NCI-H446 treated with DMSO at 0.1 percent for 48 hours (cell line): ENCODE measurements at regions not wholly inside any gene's neighbourhood (a gene's known extent, or its start where the extent isn't known, plus 50 kb on each side); places are given as distances from the start of the nearest gene placed in this dataset.

Experiments used
- DNase-seq: peaks from one replicate; lab custom pipeline; 2025; lab: John Stamatoyannopoulos, UW

DNA sequence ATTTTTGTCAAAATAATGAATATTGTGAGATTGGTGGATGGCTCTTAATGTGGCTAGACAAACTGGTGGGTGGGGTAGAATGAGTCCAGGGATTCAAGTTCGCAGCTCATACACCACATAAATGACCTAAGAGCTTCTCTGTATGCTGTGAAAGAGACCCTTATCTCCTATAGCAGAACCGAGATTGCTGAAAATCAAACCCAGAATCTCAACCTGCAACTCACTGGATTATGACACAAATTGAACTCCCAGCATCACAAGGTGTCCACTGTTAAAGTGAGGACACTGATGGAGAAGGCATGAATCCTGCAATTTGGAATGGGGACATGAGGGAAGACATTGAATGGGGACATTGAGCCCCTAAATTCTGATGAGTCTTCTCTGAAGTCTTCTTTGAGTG, 51.3 kb upstream of the CNKSR3 start:
- DNase-seq, result no peak

DNA sequence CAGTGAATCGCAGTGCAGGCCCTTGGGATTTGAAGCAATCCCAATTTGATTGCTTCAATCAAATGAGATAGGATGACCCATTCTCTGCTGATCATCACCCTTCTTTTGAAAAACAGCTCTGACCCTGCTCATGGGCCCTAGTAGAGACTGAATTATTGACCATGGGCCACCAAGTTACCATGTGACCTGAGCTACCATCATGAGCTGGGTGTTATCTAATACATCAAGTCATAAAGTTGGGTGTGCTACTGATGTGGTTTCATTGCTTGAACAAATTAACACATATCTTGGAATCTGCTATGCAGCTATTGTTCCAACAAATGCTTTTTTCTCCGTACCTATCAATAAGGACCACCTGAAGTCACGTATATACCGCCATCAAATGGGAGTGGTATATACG, 54.8 kb upstream of the CNKSR3 start:
- DNase-seq, result no peak

DNA sequence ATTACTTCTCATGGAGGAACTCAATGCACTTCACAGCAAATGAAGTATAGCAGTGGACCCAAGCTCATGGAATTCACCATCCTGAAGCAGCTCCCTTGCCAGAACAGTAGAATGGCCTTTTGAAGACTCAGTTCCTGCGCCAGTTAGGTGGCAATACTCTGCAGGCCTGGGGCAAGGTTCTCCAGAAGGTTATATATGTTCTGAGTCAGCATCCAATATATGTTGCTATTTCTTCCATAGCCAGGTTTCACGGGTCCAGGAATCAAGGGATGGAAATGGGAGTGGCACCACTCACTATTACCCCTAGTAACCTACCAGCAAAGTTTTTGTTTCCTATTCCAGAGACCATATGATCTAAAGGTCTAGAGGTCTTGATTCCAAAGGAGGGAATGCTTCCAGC, 56.4 kb upstream of the CNKSR3 start:
- DNase-seq, result no peak

DNA sequence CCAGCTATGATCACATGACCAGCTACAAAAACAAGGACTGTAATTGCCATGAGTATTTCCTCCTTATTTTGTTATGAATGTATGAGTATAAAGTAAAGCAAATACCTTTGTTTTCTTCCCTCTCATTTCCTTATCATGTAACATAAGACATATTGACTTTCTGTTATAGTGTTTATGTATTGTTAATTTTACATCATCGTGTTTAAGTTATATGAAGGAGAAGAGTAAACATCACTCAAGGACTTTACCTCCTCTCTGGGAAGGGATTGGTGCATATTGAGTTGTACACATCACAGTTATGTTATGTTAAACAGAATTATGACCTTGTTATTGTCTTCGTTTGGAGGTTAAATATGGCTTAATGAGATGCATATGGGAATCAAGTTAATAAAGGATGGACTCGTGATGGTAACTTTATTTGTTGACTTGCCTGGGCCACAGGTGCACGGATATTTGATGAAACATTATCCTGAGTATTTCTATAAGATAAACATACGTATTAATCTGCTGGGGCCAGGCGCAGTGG, 57.3 kb upstream of the CNKSR3 start:
- DNase-seq, result no peak

DNA sequence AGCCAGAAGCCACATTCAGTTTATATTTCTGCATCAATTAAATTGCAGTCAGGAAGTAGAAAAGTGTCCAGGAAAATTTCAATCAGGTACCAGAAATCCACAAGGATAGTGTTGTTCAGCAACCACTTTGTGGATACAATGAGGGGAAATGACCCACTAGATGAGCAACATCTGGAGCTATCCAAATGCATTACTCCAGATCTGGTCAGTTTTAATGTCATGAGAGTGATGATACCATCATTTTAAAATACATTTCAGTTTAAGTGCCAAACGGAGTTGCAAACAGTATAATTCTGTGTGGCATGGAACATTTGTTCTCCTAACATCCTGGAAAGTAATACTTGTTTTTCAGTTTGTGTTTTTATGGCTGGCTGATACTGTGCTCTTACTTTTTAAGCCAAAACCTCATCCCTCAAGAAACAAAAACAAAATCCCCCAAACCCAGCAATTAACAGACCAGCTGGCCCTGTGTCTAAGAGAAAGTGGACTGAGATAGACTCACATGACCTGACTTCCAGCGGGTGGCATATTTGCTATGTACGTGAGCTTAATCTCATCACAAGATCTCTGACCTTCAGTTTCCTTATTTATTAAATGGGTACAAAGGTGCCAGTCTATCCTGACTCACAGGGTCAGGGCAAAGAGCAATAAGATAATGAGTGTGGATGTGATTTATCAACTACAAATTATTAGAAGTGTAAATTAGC, 58.8 kb upstream of the CNKSR3 start:
- no peak for DNase-seq

DNA sequence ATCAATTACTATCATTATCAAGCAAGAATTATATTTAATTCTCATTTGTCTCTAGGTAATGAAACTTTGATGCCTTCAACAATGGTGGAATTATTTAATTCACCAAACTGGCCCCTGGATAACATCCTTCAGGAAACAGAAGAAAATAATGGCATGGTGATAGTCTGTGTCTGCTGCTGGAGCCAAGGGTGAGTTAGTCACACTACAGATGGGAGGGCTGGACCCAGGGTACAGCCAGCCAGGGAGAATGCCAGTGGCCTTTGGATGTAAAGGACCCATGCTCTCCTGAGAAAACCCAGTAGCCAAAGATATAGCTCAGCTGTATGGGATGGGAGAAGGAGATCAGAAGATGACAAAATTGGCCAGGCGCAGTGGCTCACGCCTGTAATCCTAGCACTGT, 60.0 kb upstream of the CNKSR3 start:
- no peak for DNase-seq

DNA sequence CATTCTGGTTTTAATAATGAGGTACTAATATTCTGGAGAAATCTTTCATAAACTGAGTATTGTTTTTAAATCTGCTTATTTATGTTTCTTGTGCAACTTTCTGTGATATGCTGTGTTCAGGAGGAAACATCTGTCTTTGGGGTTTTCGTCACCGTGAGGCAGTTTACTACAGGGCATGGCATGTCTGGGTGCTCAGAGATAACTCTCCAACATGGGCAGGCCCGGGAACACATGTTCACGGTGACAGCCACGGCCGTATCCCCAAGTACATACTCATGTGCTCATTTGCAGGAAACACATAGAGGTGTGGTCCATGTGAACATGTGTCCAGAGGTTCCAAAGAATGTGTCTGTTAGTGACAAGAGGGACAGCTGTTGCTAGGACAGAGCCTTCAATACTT, 62.1 kb upstream of the CNKSR3 start:
- no peak for DNase-seq

DNA sequence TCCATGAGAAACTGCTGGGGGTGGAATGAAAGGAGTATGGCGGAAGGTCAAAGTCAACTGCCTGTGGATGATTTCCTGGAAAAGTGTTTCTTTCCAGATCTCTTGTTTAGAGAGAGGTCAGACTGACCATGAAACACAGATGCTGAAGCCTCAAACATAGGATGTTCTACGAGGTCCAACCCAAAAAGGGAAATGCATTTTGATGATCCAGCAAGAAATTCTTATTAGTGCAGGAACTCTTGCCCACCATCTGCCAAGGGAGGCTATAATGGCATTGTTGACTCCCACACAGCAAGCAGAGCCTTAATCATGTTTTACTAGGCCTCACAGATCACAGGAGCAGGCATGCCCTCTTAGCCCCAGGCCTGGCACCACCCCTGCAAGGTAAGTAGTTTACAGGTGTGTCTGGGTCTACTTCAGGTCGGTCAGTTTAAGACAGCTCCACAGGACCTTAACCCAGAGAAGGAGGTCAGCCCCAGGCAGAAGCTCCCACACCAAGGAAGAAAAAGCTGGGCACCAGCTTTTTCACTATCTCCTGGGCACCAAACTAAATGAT, 67.6 kb upstream of the CNKSR3 start:
- DNase-seq, result no peak

DNA sequence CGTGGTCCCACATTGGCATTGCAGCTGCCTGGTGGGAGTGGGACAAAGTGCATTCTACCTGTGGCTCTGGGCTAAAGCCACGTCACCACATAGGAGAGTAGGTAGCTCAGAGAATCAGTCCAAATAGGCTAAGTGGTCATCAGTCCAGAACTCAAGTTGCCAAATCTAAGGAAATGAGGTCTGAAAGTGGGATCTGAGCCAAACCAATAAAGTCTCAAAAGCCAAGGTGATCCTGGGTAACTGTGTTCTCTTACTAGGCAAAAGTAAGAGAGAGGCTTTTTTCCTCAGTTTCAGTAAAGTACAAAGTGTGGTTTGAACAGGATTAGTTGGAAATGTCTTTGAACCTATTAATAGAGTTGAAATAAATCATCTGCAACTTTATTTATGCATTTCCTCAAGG, 68.6 kb upstream of the CNKSR3 start:
- no peak for DNase-seq

DNA sequence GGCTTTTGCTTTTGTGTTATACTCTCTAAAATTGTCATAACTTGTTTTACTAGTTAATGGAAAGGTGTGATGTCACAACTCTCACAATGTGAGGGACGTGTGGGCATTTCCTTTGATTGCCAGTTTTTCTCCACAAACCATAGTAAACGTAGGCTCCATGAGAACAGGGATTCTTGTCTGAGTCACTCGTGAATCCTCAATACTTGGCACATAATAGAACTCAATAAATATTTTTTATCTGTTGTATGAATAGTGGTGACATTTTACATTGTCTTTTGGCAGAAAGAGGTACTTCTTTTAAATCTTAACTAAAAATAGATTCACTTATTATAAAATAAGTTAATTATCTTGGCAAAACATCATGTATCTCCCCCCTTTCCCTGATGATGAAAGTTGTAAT, 69.0 kb upstream of the CNKSR3 start:
- no peak for DNase-seq

DNA sequence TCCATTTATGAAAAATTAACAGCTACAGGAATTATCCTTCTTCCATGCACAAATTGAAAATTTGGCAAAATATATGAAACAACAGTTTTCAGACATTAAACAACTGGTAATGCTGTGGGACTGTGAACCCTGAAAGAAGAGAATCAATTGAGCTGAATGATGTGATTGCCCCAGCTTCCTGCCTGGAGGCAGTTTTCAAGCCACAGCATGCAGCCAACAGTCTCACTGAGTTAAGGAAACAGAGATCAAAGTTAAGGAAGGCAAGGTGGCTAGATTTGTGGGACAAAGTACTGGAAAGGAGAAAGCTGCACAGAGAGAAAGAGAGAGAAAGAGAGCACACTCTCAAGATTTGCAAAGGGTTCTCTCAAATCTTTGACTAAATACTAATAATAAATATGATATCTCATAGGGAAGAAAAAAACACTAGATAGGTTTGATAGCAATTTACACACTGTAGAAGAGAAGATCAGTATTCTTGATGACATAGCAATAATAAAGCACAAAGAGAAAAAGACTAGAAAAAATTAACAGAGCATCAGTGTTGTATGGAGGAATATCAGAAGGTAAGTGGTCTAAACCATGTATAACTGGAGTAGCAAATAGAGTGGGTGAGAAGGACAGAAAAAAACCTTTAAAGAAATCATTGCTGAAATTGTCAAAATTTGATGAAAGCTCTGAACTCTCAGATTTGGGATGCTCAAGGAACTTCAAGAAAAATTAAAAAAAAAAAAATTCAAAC, 70.1 kb upstream of the CNKSR3 start:
- DNase-seq, result no peak

DNA sequence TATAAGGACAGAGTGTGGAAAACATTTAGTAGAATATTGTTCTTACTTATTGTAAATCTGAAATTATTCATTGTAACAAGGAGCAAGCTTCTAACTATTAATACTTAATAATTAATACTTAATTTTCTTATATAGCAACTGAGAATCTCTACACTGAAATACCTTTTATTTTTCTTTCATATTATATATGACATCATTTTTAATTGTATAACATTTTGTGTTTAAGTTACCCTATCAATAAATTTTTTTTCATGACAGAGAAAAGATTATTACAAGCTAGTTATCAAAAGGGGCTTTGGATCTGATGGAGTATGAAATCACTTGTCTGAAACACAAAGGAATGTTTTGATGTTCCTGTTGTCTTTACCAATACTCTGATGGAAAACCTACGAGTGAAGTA, 72.2 kb upstream of the CNKSR3 start:
- DNase-seq, result no peak

DNA sequence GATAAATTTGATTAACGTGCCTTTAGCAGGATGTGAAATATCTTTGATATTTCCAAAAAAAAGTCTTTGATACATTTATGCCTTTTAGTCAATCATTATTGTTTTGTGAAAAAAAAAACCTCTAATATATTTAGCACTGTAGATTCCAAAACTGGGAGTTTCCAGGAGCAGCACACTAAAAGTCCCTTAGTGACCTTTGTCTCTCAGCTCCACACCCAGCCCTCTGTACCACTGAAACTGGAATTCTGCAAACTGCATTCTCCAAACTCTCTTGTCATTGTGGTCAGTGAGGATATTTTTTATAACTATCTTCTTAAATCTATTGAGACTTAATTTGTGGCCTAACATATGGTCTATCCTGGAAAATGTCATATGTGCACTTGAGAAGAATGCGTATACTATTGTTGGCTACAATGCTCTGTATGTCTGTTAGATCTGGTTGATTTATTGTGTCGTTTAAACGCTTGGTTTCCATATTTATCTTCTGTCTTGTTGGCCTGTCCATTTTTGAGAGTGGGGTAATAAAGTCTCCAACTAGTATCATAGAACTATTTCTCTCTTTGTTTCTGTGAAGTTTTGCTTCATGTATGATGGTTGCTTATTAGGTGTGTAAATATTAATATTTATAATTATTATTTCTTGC, 73.2 kb upstream of the CNKSR3 start:
- no peak for DNase-seq

DNA sequence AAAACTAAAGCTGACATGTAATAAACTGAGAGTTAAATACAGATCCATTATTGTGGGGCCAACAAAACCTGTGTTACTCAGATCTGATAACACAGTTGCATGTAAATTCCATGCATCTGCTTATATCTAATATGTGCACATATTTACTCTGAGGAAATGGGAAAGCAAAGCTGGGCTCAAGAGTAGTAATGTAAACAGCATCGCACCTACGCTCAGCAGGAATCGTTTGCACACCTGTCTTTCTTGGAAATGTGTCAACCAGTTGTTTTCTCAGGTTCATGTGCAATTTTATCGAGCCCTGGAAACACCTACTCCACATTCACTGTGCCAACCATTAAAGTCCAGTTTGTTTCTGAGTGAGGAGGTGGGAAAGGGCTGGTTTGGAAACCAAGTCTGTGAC, 80.3 kb upstream of the CNKSR3 start:
- no peak for DNase-seq

DNA sequence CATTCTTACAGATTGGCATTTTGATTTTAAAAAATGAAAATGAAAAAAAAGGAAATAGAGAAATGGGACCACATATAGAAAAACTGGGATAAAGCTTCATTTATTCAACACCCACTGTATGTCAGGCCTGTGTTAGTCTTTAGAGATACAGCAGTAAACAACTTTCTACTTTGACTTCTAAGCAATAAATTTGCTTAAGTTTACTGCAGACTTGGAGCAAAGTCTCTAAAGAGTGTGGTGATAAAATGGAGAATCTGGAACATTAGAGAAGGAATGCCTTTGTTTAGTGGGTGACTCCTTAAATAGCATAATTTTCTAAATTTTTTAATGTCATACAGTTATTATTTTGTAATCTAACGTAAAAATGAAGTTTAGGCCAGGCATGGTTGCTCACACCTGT, 80.7 kb upstream of the CNKSR3 start:
- no peak for DNase-seq

DNA sequence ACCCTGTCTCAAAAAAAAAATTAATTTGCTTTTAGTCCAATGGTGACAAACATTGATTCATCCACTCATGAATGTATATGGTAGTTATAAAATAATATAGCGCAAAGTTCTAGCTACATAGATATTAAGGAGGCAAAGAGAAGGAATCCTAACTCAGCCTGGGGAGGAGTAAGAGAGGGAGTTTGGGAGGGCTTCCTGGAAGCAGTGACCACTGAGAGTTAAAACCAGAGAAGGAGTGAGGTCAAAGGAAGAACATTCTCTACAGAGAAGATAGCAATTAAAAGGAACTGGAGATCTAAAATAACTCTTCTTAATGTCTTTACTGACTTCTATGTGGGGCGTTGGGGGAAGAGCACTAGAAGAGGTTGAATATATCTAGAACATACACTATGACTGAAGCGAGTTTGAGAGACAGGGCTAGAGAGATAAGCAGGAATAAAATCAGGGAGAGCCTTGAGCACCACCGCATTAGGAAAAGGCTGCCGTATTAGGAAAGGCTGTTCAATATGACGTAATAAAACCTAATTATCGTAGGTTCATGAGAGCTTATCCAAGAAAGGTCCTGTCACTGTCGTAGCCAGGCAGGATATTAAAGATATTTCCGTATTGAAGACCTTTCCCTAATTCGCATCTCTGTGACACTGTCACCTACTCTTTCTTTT, 81.8 kb upstream of the CNKSR3 start:
- no peak for DNase-seq

DNA sequence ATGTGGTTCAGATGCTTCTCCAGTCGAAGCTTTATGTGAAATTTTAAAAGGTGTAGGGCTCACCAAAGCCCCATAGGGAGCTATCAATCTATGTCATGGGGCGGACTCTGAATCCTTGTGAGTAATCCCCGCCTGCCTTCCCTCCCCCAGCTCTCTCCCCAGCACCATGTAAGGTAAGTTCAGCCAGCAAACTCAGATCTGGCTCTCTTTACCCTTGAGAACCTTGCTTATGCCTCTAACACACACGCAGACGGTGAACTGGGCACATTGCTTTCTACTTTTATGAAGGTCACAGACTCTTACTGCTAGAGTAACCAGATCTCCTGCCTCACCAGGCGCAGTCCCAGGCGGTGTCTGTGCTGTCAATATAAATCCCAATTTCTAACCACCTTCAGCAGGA, 82.6 kb upstream of the CNKSR3 start:
- no peak for DNase-seq

DNA sequence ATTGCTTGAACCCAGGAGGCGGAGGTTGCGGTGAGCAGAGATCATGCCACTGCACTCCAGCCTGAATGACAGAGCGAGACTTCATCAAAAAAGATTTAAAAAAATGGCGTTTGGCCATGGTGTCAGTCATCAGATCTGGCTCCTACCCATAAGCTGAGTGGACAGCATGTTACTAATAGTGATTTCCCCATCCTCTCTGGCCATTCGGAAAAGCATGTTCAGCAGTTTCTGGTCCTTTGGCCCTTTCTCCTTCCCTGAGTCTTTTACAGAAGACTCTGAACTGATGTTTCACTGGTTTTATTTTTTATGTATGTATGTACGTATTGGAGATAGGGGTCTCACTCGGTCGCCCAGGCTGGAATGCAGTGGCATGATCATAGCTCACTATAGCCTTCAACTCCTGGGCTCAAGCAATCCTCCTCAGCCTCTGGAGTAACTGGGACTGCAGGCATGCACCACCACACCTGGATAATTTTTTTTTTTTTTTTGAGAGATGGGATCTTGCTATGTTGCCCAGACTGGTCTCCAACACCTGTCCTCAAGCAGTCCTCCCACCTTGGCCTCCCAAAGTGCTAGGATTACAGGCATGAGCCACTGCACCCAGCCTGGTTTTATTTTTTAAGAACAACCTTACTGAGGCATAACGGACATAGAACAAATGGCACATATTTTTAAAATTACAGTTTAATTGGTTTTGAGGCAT, 84.2 kb upstream of the CNKSR3 start:
- no peak for DNase-seq

DNA sequence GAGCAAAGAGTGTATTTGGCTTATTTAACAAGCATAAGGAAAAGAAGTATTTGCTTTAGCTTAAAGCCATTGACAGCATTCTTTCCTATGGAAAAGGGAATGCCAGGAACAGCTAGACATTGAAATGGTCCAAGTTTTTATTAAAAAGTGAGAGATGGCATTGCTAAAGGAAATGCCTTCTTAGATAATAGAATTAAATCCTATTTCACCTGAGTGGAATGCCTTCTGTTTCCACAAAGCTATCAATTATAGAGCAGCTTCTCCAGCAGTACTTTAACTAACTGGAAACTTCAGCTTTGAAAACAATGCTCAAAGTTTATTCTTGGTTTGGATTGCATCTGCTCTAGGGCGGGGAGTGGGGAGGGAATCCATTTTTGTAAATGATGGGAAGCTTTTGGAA, 85.1 kb upstream of the CNKSR3 start:
- no peak for DNase-seq

DNA sequence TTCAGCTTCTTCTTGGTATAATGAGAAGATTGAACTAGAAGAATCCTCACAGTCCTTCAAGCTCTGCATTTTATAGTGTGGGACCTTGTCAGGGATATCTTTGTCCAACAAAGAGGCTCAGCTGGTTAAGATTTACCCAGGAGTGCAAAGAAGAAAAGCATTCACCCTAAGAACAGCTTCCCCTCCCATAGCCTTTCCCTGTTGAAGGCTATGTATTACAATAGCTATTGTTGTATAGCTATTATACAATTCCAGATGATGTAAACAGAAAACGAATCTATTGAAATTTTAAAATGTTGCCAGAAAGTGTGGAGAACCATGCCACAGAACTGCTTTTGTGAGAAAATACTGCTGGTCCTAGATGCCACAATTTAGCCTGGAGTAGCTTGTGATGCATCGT, 85.5 kb upstream of the CNKSR3 start:
- no peak for DNase-seq

DNA sequence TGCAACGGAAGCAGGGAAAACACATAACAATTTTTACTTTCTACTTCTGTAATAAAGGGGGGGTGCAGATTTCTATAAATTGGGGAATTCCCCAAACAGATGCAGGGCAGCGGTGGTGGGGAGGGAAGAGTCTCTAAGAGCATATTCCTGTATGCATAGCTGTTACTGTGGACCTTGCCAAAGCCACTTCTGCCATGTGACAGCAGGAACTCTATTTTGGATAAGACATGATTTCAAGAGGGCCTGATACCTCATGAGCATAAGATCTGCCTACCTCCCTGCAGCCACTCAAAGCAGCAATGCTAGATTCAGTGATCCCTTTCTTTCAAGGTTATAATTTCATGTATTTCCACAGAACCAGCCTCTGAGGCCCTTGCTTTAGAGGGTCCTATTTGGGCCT, 86.2 kb upstream of the CNKSR3 start:
- DNase-seq, result no peak

DNA sequence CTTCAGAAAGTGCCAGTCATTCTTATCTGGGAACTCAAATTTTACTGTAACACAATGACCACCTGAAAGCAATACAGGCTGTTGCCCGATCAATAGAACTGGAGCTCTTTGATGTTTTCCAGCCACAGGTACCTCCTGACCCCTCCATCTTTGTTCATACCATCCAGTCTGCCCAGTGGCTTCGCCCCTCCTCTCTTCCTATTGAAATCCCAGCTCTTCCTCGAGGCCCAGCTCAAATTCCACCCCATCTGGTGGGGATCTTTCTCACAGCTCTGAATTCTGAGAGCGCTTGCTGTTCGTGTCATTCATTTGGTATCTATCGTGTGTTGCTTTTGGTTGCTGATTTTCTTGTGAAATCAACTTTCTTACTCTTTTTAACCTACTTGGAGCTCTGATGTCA, 87.9 kb upstream of the CNKSR3 start:
- DNase-seq, result no peak
